ENCODE measurements at regions not wholly inside any gene's neighbourhood (a gene's known extent, or its start where the extent isn't known, plus 50 kb on each side); places are given as distances from the start of the nearest gene placed in this dataset.

DNA sequence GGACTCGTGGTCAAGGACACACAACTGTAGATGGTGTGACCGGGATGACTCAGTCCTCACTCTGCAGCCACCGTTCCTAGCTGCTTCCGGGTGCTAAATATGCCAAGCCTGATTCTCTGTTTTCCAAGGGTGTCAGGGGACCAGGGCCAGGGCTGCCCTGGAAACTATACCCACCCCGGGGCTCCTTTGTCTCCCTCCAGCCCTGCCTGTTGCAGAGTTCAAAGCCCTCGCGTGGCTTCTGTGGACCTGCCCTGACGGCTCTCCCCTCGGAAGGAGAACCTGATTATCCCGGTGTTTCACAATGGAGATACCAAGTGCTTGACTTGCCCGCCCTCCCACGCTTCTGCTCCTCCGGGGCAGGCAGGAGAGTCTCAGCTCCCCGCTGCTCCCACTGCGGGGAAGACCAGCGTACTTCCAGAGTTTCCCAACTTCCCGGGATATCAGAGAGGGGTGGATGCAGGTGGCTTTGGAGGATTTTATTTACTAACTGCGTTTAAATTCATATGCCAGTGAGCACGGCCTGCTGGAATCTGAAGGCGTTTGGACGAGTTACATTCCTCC lies 125.0 kb downstream of the ASB7 start:
- TF ChIP-seq, protein P1, sequence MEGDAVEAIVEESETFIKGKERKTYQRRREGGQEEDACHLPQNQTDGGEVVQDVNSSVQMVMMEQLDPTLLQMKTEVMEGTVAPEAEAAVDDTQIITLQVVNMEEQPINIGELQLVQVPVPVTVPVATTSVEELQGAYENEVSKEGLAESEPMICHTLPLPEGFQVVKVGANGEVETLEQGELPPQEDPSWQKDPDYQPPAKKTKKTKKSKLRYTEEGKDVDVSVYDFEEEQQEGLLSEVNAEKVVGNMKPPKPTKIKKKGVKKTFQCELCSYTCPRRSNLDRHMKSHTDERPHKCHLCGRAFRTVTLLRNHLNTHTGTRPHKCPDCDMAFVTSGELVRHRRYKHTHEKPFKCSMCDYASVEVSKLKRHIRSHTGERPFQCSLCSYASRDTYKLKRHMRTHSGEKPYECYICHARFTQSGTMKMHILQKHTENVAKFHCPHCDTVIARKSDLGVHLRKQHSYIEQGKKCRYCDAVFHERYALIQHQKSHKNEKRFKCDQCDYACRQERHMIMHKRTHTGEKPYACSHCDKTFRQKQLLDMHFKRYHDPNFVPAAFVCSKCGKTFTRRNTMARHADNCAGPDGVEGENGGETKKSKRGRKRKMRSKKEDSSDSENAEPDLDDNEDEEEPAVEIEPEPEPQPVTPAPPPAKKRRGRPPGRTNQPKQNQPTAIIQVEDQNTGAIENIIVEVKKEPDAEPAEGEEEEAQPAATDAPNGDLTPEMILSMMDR (conservative IDR thresholded peaks at IDR 0.05; ENCODE audit: low read length), result no peak
- no peak for TF ChIP-seq EZH2phosphoT487 (IDR thresholded peaks at IDR 0.05; ENCODE audit: borderline replicate concordance)
